Stimulated activated CD4-positive, alpha-beta T cell treated with anti-CD3 and anti-CD28 coated beads, Interleukin-2, amount 100 ng/mL, for 24 hours (primary cell): ENCODE measurements at regions not wholly inside any gene's neighbourhood (a gene's known extent, or its start where the extent isn't known, plus 50 kb on each side); places are given as distances from the start of the nearest gene placed in this dataset.

ENCODE experiments used
- DNase-seq, 2 donors: peaks; one replicate each; pipeline ENCODE4 v3.0.0-alpha.2; 2020

DNA sequence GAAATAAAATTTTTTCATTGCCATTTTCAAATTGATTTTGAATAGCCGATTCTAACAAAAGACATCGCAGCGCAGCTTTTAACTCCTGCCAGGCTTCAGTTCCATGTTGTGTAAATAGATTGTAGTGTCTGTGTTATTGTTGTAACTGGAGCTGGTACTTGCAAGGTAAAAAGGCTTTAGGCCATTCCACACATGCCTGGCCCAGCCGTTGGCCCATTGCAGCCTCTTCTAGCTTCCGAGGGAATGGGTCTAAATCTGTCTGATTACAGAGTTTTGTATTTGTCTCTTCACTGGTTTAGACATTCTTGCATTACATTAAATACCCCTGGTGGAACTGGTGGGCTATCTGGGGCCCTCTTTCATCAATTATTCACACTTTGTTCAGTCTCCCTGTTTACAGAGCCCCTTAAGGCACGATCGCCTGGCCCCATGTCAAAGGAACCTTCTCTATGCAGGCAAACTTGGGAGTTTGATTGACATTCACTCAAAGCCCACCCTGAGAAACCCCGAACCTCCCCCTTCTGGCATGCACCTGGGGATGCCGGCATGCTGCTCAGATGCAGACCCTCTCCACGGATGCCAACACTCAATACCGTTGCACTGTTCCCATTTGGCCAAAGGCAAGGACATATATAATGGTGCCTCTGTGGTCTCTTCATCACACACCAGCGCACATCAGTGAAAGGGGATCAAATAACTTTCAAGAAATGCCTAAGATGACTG lies 281.7 kb upstream of the IRX2 start:
- no peak for DNase-seq

DNA sequence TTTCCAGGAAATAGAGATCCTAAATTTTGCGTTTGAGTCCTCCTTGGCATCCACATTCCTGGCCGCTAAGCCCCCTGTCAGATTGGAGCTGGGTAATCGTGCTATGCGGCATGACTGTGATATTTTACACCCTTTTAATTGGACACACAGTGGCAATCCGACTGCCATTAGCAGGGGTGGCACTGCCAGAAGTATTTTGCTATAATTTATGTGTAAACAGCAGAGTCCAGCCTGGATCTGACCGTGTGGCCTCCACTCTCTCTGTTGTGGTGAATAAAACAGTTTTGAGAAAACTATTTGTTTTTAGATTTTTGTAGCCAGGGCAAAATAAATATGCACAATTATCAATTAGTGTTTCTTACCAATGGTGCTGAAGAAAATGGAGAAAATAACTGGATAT lies 281.0 kb upstream of the IRX2 start:
- no peak for DNase-seq

DNA sequence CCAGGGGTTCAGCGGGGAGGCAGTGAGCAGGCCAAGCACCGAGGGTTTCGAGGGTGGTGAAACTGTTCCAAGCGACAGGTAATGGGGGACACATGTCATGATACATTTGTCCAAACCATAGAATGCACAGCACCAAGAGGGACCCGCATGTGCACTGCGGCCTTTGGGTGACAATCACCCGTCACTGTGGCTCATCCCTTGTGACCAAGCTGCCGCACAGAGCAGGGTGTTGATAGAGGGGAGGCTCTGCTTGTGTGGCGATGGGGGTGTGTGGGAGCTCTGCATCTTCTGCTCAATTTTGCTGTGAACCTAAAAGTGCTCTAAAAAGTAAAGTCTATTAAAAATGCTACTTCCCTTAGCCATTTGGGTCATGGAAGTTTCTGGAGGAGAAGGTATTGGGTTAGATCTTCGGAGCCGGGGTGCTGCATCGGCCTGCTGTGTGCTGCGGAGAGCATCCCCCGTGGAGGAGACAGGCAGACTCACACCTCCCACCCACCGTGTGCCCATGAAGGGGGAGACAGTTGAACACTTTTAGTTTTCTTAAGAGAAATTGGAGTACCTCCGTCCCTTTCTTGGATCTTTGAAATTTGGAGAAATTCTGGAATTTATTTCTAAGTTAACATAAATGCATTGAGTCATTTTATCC lies 280.4 kb upstream of the IRX2 start:
- DNase-seq = no peak

DNA sequence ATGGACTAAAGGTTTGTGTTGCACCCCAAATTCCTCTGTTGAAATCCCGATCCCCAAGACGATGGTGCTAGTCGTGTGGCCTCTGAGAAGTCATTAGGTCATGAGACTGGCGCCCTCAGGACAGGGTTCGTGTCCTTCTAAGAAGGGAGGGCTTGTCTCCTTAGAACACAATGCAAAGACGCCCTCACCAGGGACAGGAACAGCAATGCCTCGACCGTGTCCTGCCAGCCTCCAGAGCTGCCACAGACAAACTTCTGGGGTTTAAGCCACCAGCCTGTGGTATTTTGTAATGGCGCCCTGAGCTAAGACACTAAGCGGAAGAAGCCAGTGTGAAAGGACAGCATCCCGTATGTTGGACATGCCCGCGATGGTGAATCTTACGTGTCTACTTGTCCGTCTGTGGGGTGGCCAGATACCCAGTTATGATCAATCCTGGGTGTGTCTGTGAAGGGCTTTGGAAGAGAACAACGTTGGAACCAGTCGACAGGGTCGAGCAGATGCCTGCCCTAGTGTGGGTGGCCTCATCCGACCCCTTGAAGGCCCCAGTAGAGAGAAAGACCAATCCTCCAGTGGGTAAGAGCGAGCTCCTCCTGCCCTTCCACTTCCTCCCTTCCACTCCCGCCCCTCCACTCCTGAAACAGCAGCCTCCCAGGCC lies 279.2 kb upstream of the IRX2 start:
- no peak for DNase-seq

DNA sequence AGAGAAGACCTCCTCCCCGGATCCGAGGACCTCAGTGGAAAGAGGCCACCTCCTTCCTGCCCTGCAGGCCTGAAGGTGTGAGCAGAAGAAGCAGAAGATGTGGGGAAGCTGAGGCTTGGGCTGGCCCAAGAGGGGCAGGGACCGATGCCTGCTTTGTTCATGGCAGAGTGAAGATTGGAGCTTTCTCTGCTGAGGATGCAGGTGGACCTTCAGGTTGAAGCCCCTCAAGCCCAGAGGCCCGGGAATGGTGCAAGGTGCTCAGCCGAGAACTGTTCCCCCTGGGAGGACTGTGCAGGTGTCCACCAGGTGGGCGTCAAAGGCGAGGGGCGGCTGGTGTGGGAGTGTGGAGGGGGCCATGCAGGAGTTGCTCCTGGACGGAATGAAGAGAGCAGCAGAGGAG lies 277.9 kb upstream of the IRX2 start:
- DNase-seq = no peak

DNA sequence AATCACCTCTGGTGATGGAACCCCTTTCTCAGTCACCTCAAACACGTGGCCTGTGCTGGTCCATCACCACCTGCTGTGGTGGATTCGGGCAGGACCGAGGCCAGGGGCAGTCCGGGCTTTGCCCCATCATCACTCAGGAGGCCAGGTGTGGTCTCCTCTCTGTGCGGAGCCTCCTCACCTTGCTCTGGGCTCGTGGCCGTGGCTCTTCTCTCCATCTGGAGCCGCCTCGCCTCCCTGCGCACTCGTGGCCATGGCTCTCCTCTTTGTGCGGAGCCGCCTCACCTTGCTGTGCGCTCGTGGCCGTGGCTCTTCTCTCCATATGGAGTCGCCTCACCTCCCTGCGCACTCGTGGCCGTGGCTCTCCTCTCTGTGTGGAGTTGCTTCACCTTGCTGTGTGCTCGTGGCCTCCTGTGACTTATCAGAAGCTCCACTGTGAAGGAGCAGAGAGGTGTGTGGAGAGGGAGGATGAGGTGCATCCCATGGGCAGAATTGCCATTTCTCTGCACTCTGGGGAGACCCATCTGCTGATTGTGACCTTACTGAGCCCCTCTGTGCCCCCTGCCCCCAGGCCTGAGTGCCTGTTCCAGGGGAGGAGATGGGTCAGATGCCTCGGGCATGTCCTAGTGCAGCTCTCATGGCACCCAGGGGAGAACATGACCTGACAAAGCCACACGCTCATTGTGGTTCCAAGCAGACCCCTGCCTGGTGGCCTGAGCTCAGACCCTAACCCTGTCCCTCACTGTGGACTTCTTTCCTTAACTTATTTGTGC lies 276.6 kb upstream of the IRX2 start:
- DNase-seq = no peak

DNA sequence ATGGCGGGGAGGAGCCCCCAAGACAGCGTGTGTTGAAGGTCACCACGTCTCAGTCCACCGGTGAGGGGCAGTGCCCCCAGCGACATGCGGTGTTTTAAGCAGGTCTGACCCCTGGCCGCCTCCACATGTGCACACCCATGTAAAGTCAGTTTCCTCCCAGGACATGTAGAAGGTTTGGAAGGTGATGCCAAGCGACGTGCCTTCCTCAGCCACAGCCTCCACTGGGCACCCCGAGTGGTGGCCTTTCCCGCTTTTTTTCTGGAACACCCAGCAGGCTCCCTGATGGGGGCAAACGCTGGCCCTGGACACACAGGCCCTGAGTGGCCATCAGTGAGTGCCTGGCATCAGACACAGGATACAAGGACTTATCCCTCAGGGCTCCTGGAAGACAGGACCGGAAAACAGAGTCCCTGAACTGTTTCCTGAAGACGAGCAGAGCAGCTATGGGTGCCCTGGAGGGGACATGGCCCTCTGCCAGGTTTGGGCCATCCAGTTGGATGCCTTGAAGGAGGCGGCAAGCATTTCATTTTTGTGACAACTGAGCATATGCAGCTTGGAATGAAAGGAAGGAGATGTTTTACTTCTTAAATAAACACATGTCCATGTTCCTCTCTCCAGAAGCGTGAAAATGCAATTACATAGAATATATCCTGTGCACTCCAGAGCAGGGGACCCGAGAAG lies 275.8 kb upstream of the IRX2 start:
- DNase-seq = no peak

DNA sequence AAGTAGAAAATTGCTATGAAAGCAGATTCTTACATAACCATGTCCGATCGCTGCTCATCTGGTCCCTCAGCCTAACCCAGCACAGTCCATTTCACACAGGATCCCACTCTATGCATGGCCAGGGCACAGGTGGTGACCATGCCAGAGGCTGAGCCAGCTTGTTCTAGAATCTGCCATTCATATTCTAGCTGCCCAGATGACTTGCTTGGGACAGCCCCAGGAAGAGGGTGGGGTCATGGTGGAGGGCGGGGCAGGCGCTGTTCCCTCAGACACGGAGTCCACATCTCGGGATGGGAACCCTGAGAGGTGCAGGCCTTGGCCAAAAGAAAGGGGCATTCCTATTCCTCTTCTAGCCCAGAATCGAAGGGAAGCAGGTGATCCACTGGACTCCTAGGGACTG lies 275.2 kb upstream of the IRX2 start:
- no peak for DNase-seq

DNA sequence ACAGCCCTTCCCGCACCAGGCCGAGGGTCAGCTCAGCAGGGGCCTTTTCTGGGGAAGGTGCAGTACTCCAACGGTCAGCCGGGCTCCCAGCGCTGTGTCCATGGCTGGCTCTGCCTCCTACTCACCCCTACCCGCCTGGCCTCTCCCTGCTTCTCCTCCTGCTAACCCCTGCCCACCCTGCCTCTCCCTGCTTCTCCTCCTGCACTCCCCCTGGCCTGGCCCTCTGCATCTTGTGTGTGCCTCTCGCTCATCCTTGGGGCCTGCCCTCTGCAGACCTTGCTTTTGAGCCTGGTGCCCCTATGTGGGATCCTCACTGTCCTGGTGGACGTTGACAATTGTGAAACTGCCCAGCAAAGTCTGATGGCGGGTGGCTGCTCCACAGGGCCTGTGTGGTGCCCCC lies 274.6 kb upstream of the IRX2 start:
- DNase-seq = no peak

DNA sequence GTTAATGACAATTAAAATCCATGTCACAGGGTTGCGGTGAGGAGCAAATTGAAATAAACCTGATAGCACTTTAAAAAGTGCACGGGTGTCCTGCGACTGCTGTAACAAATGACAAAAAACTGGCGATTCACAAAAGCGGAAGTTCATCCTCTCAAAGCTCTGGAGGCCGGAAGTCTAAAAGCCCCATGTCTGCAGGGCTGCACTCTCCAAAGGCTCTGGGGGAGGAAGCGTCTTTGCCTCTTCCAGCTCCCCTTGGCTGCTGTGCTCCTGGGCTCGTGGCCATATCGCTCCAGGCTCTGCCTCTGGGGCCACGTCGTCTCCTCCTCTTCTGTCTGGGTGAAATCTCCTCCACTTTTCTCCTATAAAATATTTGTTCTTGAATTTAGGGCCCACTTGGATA lies 273.9 kb upstream of the IRX2 start:
- DNase-seq = no peak

DNA sequence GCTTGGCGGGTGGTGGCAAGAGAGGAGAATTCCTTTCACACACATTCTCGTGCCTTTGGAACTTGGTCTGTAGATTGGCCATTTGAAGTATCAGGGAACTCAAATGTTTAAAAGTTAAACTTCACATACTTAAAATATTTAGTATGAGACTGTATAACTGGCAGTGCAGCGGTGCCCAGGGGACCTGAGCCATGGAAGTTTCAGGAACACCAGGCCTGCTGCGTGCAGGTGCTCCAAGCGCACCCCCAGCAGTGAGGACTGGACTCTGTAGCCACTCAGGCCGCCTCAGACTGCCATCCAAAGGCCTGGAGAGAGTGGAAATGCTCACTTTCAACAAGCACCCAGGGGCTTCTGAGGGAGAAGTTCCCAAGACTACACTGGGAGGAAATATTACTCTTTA lies 273.5 kb upstream of the IRX2 start:
- no peak for DNase-seq

DNA sequence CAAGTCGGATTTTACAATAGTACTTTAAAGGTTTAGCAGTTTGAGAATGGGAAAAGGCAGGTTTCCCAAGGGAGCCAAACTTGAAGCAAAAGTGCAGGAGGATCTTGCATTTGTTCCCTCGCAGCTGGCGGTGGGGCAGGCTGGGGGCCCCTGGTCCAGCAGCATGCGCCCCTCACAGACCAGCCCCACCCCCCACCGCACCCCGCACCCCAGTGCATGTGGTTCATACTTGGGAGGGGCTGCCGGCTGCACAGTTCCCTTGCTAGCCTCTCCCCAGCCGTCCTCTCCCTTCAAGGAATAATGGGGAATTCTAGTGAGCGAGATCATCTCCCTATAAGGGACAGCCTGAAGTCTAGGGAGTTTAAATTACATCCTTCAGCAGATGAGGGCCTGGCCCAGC lies 273.1 kb upstream of the IRX2 start:
- no peak for DNase-seq

DNA sequence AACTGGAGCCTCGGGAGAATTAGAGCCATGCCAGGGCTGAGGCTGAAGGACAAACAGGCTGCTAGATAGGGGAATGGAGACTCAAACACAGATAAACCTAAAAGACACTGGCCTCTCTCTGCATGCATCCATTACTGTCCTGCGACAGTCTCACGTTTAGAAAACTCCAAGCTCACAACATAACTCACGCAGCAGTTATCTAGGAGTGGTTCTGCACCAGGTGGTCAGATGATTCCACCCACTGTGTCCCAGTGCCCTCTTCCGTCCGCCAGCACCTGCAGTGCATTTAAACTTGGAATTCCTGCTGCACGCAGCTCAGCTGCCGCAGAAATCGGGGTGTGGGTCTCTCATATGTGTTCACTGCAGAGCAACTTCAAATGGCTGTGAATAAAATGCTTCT lies 272.6 kb upstream of the IRX2 start:
- DNase-seq = no peak

DNA sequence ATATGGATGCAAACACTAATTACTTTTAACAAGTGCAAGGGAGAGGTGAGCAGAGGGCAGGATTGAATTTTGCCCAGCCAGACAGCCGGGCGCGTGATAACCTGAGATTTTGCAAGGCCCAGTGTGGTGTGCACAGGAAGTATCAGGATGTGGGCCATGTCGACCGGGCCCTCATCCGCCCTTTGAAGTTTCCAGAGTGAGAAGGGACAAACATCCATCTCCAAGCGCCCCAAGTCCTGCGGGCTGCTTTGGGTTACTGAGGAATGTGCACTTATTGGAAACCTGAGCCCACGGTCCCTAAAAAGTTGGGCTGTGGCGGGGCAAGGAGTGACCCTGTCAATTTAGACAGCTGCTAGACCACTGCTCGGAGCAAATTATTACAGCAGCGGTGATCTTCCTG lies 272.2 kb upstream of the IRX2 start:
- DNase-seq = no peak

DNA sequence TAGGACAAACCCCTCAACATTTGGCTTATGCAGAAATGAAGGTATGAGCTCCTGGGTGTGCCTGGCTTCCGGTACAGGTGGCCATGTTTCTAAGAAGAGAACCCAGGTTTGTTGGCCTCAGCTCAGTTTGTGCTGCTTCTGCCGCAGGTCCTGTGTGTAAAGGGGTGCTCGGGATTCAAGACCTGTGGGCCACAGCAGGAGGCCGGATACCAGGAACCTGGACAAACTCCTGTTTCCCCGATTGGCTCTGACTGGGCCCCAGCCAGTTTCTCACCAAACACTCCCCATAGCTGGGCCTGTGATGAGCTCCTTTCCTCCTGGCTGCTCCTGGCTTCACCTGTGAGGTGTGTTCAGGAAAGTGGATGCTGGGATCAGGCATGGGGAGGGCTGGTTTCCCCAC lies 271.2 kb upstream of the IRX2 start:
- DNase-seq = no peak

DNA sequence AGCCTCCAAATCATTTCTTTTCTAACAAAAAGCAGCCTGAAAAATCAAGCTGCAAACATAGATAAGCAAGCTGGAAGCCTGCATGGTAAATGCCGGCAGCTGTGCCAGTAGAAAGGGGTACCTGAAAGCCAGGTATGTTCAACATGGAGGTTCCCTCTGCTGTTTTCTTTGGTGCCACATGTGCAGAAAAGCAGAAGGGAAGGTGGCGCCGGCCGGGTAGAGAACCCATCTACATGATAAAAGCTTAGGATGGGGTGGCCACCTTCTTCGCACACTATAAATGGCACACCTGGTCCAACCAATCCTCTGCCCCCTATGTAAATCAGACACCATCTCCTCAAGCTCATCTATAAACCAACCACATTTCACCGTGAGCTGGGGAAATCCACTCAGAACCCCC lies 268.9 kb upstream of the IRX2 start:
- no peak for DNase-seq

DNA sequence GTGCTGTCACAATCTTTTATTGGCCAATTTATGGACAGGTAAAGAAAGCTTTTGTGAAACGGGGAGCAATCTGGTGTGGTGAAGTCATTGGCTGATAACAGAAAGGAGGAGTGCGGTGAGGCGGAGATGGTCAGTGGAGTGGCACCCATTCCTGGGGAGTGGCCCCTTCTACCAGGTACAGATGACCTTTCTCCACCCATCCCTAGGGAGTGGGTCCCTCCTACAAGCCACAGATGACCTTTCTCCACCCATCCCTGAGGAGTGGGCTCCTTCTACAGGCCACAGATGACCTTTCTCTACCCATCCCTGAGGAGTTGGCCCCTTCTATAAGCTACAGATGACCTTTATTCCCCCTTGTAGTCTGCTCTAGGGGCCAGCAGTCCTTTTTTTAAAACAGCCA lies 267.6 kb upstream of the IRX2 start:
- no peak for DNase-seq

DNA sequence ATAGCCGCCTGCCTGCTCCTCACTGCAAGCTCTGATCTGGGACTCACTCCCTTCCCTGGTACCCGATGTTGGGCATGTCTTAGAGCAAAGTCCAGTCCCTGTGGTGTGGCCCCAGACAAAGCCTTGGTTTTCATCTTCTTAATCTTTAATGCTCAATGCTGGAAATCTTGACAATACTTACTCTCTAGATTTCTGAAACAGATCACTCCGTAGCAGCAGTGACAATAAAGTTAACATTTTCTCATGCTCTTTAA lies 260.2 kb upstream of the IRX2 start:
- no peak for DNase-seq

DNA sequence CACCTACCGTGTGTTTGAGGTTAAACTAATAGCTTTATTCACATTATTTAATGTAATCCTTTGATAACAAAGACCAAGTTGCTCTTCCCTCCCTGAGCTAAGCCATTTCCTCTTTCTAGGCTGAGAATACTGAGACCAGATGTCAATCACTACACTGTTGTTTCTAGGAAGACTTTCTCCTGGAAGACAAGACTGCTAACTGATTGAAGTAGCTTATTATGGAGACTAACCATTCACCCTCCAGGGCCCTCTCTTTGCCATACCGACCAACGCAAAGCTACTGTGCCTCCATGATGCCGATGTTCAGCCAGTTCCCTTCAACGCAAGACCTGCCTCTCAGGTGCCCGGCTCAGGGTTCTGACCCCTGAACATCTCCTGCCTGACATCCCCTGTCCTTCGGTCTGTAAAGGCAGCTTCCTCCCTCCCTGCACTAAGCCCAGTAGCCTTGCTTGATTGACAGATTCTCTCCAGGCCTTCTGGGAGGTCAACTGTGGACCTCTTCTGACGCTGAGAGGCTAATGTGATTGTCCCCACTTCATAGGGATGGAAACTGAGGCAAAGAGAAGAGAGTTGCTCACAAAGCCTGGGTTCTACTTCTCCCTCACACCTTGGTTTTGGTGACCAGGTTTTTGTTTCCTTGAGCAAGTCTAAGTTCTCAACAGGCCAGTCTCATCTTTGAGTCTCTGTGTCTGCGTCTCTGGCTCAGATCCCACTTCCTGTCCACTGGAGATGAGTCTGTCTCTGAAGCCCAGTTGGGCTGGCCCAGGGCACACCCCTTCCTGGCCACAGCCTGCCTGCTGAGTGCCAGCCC lies 259.7 kb upstream of the IRX2 start:
- DNase-seq = no peak

DNA sequence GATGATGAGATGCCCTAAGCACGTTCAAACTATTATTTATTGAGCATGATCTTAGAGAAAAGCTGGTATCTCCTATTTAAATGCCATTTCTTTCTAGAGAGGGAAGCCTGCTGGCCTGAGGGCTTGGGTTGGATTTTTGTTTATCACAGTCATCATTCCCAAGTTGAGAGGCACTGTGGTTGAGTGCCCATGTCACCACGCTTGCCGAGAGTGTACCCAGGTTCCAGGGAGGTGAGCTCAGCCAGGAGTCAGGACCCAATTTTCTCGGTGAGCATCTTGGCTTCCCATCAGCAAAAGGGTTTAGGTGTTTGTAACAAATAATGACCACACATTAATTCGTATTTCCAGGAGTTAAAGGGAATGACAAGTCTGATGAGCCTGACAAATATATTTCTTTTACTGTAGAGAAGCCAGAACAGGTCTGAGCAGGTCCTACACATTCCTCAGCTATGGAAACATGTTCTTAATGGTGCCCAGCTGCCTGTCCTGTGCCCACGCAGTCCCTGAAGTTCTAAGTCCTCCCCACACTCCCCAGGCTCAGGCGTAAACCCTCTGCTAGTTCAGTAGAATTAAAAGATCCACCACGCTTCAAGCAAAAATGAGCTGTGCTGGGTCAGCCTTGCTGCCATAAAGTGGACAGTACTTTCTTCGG lies 258.9 kb upstream of the IRX2 start:
- DNase-seq = no peak

DNA sequence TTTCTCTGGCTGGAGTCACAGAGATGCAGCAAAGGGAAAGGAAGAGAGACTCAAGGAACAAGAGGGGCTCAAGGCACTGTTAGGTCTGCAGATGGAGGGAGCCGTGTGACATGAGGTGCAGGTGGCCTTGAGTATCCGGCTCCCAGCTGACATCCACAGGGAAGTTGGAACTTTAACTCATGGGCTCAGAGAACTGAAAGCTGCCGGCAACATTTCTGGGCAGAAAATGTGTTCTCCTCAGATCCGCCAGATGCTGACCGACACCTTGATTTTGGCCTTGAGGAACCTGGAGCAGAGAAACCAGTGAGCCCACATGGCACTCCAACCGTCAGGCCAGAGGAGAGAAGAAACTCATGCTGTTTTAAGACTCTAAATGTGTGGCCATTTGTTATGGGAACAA lies 258.1 kb upstream of the IRX2 start:
- no peak for DNase-seq

DNA sequence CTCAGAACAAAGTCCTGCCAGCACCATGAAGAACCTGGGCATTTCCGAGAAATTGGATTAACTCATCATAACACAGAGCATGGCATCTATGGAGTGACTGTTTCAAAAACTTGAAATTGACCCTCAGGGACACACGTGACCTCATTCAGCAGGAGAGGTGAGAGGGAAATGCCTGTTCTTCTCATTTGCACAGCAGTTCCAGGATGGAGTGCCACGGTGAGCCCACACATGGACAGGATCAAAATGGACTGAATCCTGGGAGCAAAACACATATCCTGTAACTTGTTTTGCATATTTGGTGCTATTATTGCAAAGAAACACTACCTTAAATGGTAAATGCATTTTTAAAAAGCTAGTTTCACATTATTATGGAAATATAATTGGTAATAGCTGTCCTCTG lies 256.1 kb upstream of the IRX2 start:
- no peak for DNase-seq
